ENCODE measurements at regions not wholly inside any gene's neighbourhood (a gene's known extent, or its start where the extent isn't known, plus 50 kb on each side); places are given as distances from the start of the nearest gene placed in this dataset.
"Not testable (repeated sequence)": the region's sequence is repeated elsewhere in the genome, so short reads cannot be mapped to it uniquely, and the experiment has no call there.

DNA sequence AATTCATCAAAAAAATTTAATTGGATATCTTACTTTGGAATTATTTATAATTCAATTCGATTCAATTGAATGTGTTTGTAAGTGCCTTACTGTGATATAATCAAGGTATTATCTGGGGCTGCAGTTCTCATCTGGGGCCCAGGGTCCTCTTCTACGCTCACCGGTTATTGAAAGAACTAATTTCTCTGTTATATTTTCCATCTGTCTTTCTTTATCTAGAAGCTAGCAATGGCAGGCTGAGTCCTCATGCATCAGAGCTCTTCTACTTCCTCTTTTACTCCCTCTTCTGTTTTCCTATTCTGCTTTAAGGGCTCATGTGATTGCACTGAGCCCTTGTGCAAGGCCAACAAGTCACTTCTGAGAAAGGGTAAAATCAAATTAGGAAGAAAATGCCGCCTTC is 315.6 kb downstream of the RAD51AP2 start:
- not testable (repeated sequence) for TF ChIP-seq EZH2 (IDR thresholded peaks at IDR 0.05; ENCODE audit: low read length)
- TF ChIP-seq, protein P1, sequence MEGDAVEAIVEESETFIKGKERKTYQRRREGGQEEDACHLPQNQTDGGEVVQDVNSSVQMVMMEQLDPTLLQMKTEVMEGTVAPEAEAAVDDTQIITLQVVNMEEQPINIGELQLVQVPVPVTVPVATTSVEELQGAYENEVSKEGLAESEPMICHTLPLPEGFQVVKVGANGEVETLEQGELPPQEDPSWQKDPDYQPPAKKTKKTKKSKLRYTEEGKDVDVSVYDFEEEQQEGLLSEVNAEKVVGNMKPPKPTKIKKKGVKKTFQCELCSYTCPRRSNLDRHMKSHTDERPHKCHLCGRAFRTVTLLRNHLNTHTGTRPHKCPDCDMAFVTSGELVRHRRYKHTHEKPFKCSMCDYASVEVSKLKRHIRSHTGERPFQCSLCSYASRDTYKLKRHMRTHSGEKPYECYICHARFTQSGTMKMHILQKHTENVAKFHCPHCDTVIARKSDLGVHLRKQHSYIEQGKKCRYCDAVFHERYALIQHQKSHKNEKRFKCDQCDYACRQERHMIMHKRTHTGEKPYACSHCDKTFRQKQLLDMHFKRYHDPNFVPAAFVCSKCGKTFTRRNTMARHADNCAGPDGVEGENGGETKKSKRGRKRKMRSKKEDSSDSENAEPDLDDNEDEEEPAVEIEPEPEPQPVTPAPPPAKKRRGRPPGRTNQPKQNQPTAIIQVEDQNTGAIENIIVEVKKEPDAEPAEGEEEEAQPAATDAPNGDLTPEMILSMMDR (optimal IDR thresholded peaks at IDR 0.05 in 1 of 3, IDR thresholded peaks at IDR 0.05 in 1 of 3, conservative IDR thresholded peaks at IDR 0.05 in 1 of 3; ENCODE audit: extremely low read depth in 1 of 3, insufficient read depth in 2 of 3, low read length in 3 of 3) = not testable (repeated sequence)
